MM.1S (cell line): ENCODE measurements at regions not wholly inside any gene's neighbourhood (a gene's known extent, or its start where the extent isn't known, plus 50 kb on each side); places are given as distances from the start of the nearest gene placed in this dataset.

Experiments
- DNase-seq: peaks from one replicate; pipeline ENCODE4 v3.0.0-alpha.2; 2015
- H2AFZ ChIP-seq: fragments of 300-600 bp; sonication (generic); 2 replicates; pipeline ENCODE4 v1.6.0; 2016; ENCODE audit warnings: antibody characterized with exemption, low read length
- H3F3A ChIP-seq: fragments of 300-600 bp; sonication (generic); 2 replicates; pipeline ENCODE4 v1.6.1; 2016; ENCODE audit warnings: mild to moderate bottlenecking, antibody characterized with exemption, low read length, moderate library complexity, mixed read lengths; ENCODE audit not compliant: insufficient read depth
- H3K27ac ChIP-seq: fragments of 300-600 bp; sonication (generic); 2 replicates; pipeline ENCODE4 v1.5.1; 2016; ENCODE audit warnings: mild to moderate bottlenecking, low read length
- H3K27me3 ChIP-seq: fragments of 300-600 bp; sonication (generic); replicated peaks from 2 replicates; pipeline ENCODE4 v1.6.0; 2016; ENCODE audit warnings: low read length; ENCODE audit not compliant: insufficient read depth
- H3K36me3 ChIP-seq: fragments of 300-600 bp; sonication (generic); replicated peaks from 2 replicates; pipeline ENCODE4 v1.6.1; 2016; ENCODE audit warnings: mild to moderate bottlenecking, low read length, mixed read lengths; ENCODE audit not compliant: insufficient read depth
- H3K4me1 ChIP-seq: fragments of 300-600 bp; sonication (generic); 2 replicates; pipeline ENCODE4 v1.6.1; 2016; ENCODE audit warnings: low read length, mixed read lengths
- H3K4me2 ChIP-seq: fragments of 300-600 bp; sonication (generic); 2 replicates; pipeline ENCODE4 v1.6.0; 2016; ENCODE audit warnings: low read depth, low read length
- H3K4me3 ChIP-seq: fragments of 300-600 bp; sonication (generic); 2 replicates; pipeline ENCODE4 v1.5.1; 2016; ENCODE audit warnings: low read length, mixed read lengths
- H3K79me2 ChIP-seq: fragments of 300-600 bp; sonication (generic); 2 replicates; pipeline ENCODE4 v1.6.1; 2016; ENCODE audit warnings: mixed run types, low read length, mixed read lengths
- H3K9ac ChIP-seq: fragments of 300-600 bp; sonication (generic); 2 replicates; pipeline ENCODE4 v1.6.1; 2016; ENCODE audit warnings: low read length, mixed read lengths
- H3K9me2 ChIP-seq: fragments of 300-600 bp; sonication (generic); replicated peaks from 2 replicates; pipeline ENCODE4 v1.6.1; 2016; ENCODE audit warnings: mild to moderate bottlenecking, low read length, mixed read lengths; ENCODE audit not compliant: insufficient read depth
- H3K9me3 ChIP-seq: fragments of 300-600 bp; sonication (generic); replicated peaks from 2 replicates; pipeline ENCODE4 v1.6.1; 2016; ENCODE audit warnings: mild to moderate bottlenecking, low read length, mixed read lengths; ENCODE audit not compliant: insufficient read depth
- H4K20me1 ChIP-seq: fragments of 300-600 bp; sonication (generic); 2 replicates; pipeline ENCODE4 v1.6.1; 2016; ENCODE audit warnings: mild to moderate bottlenecking, low read length, moderate library complexity, mixed read lengths; ENCODE audit not compliant: insufficient read depth
- EZH2 ChIP-seq: fragments of 300-600 bp; sonication (generic); optimal IDR thresholded peaks from 2 replicates; pipeline ENCODE3; 2017; ENCODE audit warnings: low read depth, mild to moderate bottlenecking, antibody characterized with exemption, low read length, mixed read lengths
- EZH2phosphoT487 ChIP-seq: fragments of 300-600 bp; sonication (generic); IDR thresholded peaks from 2 replicates; pipeline ENCODE4 v1.6.1; 2018; ENCODE audit warnings: antibody characterized with exemption, low read length
- TF ChIP-seq, protein P1 (sequence below): fragments of 300-600 bp; sonication (generic); IDR thresholded peaks from 2 replicates; pipeline ENCODE4 v1.5.1; 2016; ENCODE audit warnings: antibody characterized with exemption, low read length, mixed read lengths

DNA sequence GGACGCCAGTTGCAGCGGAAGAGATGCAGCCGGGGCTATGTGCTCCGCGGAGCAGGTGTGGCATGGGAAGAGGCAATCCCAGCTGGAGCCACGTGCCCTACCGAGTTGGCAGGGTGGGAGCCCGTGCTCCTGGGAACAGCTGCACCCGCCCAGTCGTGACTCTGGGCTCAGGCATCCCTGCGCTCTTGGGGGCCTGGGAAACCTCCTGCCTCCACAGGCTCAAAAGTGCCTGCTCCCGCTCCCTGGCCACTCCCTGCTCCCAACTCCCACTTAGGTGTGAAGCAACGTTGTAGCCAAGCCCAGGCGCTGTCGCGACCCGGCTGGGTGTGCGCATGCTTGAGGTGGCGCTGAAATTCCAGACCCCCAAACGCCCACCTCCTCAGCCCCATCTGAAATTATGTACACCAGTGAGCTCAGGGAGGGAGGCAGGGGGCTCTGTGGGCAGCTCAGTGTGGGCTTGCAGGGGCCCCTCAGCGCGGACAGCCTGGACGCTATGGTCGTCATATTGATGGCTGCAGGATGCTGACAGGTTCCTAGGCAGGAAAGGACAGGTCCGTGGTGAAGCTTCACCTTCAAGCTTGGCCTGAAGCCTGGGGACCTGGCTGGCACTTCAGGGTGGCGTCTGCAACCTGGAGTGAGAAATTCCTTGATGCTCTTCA, 429.9 kb downstream of the SLITRK1 start:
- no peaks in the 10 kb centered on the region for H3K9me2 ChIP-seq
- TF ChIP-seq EZH2 (no peak), EZH2phosphoT487 (no peak)
- TF ChIP-seq, protein P1, sequence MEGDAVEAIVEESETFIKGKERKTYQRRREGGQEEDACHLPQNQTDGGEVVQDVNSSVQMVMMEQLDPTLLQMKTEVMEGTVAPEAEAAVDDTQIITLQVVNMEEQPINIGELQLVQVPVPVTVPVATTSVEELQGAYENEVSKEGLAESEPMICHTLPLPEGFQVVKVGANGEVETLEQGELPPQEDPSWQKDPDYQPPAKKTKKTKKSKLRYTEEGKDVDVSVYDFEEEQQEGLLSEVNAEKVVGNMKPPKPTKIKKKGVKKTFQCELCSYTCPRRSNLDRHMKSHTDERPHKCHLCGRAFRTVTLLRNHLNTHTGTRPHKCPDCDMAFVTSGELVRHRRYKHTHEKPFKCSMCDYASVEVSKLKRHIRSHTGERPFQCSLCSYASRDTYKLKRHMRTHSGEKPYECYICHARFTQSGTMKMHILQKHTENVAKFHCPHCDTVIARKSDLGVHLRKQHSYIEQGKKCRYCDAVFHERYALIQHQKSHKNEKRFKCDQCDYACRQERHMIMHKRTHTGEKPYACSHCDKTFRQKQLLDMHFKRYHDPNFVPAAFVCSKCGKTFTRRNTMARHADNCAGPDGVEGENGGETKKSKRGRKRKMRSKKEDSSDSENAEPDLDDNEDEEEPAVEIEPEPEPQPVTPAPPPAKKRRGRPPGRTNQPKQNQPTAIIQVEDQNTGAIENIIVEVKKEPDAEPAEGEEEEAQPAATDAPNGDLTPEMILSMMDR: no peak
- DNase-seq: no peak
- no peaks in the 10 kb centered on the region for H3K79me2 ChIP-seq
- H3K9me3 ChIP-seq: no peaks in the 10 kb centered on the region
- no peaks in the 10 kb centered on the region for H3F3A ChIP-seq
- no peaks in the 10 kb centered on the region for H3K4me1 ChIP-seq
- no peaks in the 10 kb centered on the region for H3K36me3 ChIP-seq
- no peak overlapping the region for H2AFZ ChIP-seq
- H4K20me1 ChIP-seq: no peaks in the 10 kb centered on the region
- H3K4me2 ChIP-seq: no peak overlapping the region
- no peak overlapping the region for H3K4me3 ChIP-seq
- H3K27ac ChIP-seq: no peak overlapping the region
- H3K9ac ChIP-seq: no peak overlapping the region
- no peaks in the 10 kb centered on the region for H3K27me3 ChIP-seq

DNA sequence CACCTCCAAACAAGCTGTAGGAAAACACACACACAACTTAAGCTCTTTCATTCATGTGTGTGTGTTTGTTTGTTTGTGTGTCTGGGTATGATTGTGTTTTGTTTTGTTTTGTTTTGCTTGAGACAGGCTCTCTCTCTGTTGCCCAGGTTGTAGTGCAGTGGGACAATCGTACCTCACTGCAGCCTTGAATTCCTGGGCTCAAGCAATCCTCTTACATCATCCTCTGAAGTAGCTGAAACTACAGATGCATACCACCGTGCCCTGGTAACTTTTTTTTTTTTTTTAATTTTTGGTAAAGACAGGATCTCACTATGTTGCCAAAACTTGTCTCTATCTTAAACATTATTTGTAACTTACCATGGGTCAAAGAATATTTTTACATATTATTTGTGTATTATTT, 431.7 kb downstream of the SLITRK1 start:
- no peaks in the 10 kb centered on the region for H3F3A ChIP-seq
- no peak overlapping the region for H3K27ac ChIP-seq
- no peaks in the 10 kb centered on the region for H3K9me3 ChIP-seq
- H3K9me2 ChIP-seq: no peaks in the 10 kb centered on the region
- no peaks in the 10 kb centered on the region for H3K27me3 ChIP-seq
- H3K36me3 ChIP-seq: no peaks in the 10 kb centered on the region
- no peak overlapping the region for H3K4me2 ChIP-seq
- H3K9ac ChIP-seq: no peak overlapping the region
- H3K79me2 ChIP-seq: no peaks in the 10 kb centered on the region
- no peaks in the 10 kb centered on the region for H4K20me1 ChIP-seq
- H3K4me1 ChIP-seq: no peaks in the 10 kb centered on the region
- no peak overlapping the region for H3K4me3 ChIP-seq
- DNase-seq: no peak
- TF ChIP-seq EZH2 (no peak), EZH2phosphoT487 (no peak)
- TF ChIP-seq, protein P1: no peak
- H2AFZ ChIP-seq: no peak overlapping the region

DNA sequence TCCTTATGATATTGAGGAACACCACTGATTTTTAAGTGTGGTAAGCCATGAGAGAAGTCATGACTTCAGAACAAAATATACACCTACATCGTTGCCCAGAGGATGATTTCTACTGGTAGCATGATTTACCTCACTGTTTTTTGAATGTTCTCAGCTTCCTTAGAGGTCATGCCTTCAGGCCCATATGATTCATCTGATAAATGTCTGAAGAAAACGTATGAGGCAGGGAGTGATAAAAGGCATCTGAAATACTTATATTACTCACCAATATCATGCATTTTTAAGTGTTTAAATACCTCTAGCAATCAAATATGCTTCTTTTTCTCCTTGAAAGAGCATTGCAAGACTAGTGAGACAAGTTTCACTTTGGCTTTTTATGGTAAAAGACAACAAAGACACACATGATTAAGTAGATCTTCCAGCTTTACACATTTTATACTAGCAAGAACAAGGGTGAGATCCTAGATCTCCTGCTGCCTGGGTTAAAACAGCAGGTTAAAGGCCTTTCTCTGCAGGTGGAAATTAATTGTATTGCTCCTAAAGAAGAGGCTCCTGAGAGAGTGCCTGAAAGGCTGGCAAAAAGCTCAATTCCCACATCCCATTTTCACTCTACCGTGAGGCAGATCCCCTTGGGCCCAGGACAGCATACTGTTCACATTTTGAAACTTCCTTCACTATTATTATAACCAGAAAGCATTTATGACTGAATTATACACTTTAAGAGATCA, 432.4 kb downstream of the SLITRK1 start:
- H3K9me3 ChIP-seq: no peaks in the 10 kb centered on the region
- TF ChIP-seq EZH2phosphoT487: no peak
- TF ChIP-seq, protein P1: no peak
- TF ChIP-seq EZH2: no peak
- H4K20me1 ChIP-seq: no peaks in the 10 kb centered on the region
- DNase-seq: no peak
- H3K27me3 ChIP-seq: no peaks in the 10 kb centered on the region
- no peaks in the 10 kb centered on the region for H3K36me3 ChIP-seq
- H3K9ac ChIP-seq: no peak overlapping the region
- no peaks in the 10 kb centered on the region for H3K9me2 ChIP-seq
- no peak overlapping the region for H2AFZ ChIP-seq
- H3K4me3 ChIP-seq: no peak overlapping the region
- H3K27ac ChIP-seq: no peak overlapping the region
- no peaks in the 10 kb centered on the region for H3F3A ChIP-seq
- H3K79me2 ChIP-seq: no peaks in the 10 kb centered on the region
- H3K4me2 ChIP-seq: no peak overlapping the region
- H3K4me1 ChIP-seq: no peaks in the 10 kb centered on the region
